K562 (cell line): ENCODE measurements at regions not wholly inside any gene's neighbourhood (a gene's known extent, or its start where the extent isn't known, plus 50 kb on each side); places are given as distances from the start of the nearest gene placed in this dataset.
A peak's percentile ranks its signal among the peaks of the same experiment; 100 is the strongest.

Experiments
- ATF1 ChIP-seq, 2 experiments: fragments of 450-650 bp in 1 of 2; IDR thresholded peaks; 2 replicates each; pipeline ENCODE4 v1.6.1; 2016; ENCODE audit warnings: missing compliant biosample characterization in 1 of 2, missing genetic modification characterization in 1 of 2
- ELF1 ChIP-seq: fragments of 200-800 bp; sonication (Bioruptor generic); IDR thresholded peaks from 2 replicates; pipeline ENCODE4 v1.6.1; 2016; ENCODE audit warnings: missing genetic modification characterization, missing compliant biosample characterization
- FOXJ2 ChIP-seq: fragments of 200-800 bp; sonication (Bioruptor generic); IDR thresholded peaks from 2 replicates; pipeline ENCODE4 v1.6.1; 2016; ENCODE audit warnings: missing genetic modification characterization, missing compliant biosample characterization
- MLX ChIP-seq, 2 experiments: fragments of 450-650 bp in 1 of 2; sonication (generic) in 1 of 2; formaldehyde crosslinking; conservative IDR thresholded peaks; 2 replicates each; pipeline versions ENCODE4 v1.4.0 to v1.8.1; 2020 to 2022; ENCODE audit warnings: mild to moderate bottlenecking in 1 of 2, missing genetic modification reagents in 1 of 2
- NCOA1 ChIP-seq: fragments of 450-650 bp; IDR thresholded peaks from 2 replicates; pipeline ENCODE4 v1.6.1; 2016; ENCODE audit warnings: low read depth
- SAFB2 ChIP-seq: fragments of 200-400 bp; formaldehyde crosslinking; IDR thresholded peaks from 2 replicates; pipeline ENCODE4 v1.6.1; 2018; ENCODE audit warnings: borderline replicate concordance, low read length, low read depth, moderate library complexity; ENCODE audit not compliant: severe bottlenecking
- STAT6 ChIP-seq: sonication (generic); formaldehyde crosslinking; IDR thresholded peaks from 2 replicates; pipeline ENCODE4 v1.8.1; 2023; ENCODE audit warnings: mild to moderate bottlenecking, missing genetic modification reagents
- THRA ChIP-seq: fragments of 450-650 bp; IDR thresholded peaks from 2 replicates; pipeline ENCODE4 v1.6.1; 2017; ENCODE audit warnings: mild to moderate bottlenecking, moderate library complexity
- ZNF197 ChIP-seq: fragments of 200-800 bp; sonication (Bioruptor generic); IDR thresholded peaks from 2 replicates; pipeline ENCODE4 v1.6.1; 2016; ENCODE audit warnings: low read depth, missing genetic modification characterization, missing compliant biosample characterization
- ZNF318 ChIP-seq, 2 experiments: fragments of 450-650 bp; IDR thresholded peaks; 2 replicates each; pipeline ENCODE4 v1.6.1; 2016; ENCODE audit warnings: mild to moderate bottlenecking in 2 of 2, borderline replicate concordance in 1 of 2, low read depth in 1 of 2, moderate library complexity in 1 of 2

GRCh38 chr7:125661-126060, 66.7 kb upstream of the FAM20C start (continued):
- no peak for TF ChIP-seq ZNF197 (CRISPR knock-in tag)
- no peak for TF ChIP-seq THRA
- TF ChIP-seq ATF1 (CRISPR knock-in tag; IDR thresholded peaks at IDR 0.05) = no peak
- peak; percentile 96 for TF ChIP-seq ATF1 (tag; IDR thresholded peaks at IDR 0.05)
- no peak for TF ChIP-seq MLX (CRISPR knock-in tag; conservative IDR thresholded peaks at IDR 0.05)
- TF ChIP-seq NCOA1 = peak; percentile 88
- TF ChIP-seq ELF1 = no peak
- no peak for TF ChIP-seq FOXJ2
- TF ChIP-seq SAFB2 = no peak
- no peak for TF ChIP-seq ZNF318 (IDR thresholded peaks at IDR 0.05; ENCODE audit: borderline replicate concordance in 1 of 2, low read depth in 1 of 2)
- TF ChIP-seq STAT6 = no peak
